ENCODE measurements at regions not wholly inside any gene's neighbourhood (a gene's known extent, or its start where the extent isn't known, plus 50 kb on each side); places are given as distances from the start of the nearest gene placed in this dataset.

DNA sequence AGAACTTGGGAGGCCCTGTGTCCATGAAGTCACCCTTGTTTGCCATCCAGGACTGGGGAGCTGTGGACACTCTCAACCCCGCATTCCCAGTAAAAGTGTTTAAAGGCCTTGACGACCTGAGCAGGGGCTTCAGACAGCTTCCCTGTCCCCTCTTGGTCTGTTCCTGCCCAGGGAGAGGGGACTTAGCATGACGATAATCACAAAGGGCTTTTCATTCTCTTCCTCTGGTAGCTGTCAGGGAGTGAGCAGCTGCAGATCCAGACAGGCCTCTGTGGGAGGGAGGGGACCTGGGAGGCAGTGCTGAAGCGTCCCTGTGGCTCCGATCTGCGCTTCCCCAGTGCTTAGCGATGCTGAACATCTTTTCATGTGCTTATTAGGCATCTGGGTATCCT is 77.8 kb upstream of the HS6ST1 start:
- TF ChIP-seq POLR2AphosphoS5 (IDR thresholded peaks at IDR 0.05; ENCODE audit: low read depth) (no peak), GABPA (IDR thresholded peaks at IDR 0.05; ENCODE audit: low read depth) (no peak), SPI1 (IDR thresholded peaks at IDR 0.05; ENCODE audit: borderline replicate concordance, low read depth) (no peak)
- TF ChIP-seq, protein P1, sequence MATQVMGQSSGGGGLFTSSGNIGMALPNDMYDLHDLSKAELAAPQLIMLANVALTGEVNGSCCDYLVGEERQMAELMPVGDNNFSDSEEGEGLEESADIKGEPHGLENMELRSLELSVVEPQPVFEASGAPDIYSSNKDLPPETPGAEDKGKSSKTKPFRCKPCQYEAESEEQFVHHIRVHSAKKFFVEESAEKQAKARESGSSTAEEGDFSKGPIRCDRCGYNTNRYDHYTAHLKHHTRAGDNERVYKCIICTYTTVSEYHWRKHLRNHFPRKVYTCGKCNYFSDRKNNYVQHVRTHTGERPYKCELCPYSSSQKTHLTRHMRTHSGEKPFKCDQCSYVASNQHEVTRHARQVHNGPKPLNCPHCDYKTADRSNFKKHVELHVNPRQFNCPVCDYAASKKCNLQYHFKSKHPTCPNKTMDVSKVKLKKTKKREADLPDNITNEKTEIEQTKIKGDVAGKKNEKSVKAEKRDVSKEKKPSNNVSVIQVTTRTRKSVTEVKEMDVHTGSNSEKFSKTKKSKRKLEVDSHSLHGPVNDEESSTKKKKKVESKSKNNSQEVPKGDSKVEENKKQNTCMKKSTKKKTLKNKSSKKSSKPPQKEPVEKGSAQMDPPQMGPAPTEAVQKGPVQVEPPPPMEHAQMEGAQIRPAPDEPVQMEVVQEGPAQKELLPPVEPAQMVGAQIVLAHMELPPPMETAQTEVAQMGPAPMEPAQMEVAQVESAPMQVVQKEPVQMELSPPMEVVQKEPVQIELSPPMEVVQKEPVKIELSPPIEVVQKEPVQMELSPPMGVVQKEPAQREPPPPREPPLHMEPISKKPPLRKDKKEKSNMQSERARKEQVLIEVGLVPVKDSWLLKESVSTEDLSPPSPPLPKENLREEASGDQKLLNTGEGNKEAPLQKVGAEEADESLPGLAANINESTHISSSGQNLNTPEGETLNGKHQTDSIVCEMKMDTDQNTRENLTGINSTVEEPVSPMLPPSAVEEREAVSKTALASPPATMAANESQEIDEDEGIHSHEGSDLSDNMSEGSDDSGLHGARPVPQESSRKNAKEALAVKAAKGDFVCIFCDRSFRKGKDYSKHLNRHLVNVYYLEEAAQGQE (IDR thresholded peaks at IDR 0.05; ENCODE audit: insufficient replicate concordance, low read depth): no peak
- TF ChIP-seq, protein P2, sequence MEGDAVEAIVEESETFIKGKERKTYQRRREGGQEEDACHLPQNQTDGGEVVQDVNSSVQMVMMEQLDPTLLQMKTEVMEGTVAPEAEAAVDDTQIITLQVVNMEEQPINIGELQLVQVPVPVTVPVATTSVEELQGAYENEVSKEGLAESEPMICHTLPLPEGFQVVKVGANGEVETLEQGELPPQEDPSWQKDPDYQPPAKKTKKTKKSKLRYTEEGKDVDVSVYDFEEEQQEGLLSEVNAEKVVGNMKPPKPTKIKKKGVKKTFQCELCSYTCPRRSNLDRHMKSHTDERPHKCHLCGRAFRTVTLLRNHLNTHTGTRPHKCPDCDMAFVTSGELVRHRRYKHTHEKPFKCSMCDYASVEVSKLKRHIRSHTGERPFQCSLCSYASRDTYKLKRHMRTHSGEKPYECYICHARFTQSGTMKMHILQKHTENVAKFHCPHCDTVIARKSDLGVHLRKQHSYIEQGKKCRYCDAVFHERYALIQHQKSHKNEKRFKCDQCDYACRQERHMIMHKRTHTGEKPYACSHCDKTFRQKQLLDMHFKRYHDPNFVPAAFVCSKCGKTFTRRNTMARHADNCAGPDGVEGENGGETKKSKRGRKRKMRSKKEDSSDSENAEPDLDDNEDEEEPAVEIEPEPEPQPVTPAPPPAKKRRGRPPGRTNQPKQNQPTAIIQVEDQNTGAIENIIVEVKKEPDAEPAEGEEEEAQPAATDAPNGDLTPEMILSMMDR (IDR thresholded peaks at IDR 0.05; ENCODE audit: insufficient read depth, low read length): no peak
- Histone ChIP-seq H3K4me3 (replicated peaks; ENCODE audit: insufficient read depth, low read length) (no peak overlapping the region), H3K27ac (replicated peaks) (no peak overlapping the region), H3K27me3 (ENCODE audit: insufficient read depth, poor library complexity, severe bottlenecking) (no peaks in the 10 kb centered on the region)
- DNase-seq (ENCODE audit: low read depth in 1 of 2, low spot score in 1 of 2): no peak

DNA sequence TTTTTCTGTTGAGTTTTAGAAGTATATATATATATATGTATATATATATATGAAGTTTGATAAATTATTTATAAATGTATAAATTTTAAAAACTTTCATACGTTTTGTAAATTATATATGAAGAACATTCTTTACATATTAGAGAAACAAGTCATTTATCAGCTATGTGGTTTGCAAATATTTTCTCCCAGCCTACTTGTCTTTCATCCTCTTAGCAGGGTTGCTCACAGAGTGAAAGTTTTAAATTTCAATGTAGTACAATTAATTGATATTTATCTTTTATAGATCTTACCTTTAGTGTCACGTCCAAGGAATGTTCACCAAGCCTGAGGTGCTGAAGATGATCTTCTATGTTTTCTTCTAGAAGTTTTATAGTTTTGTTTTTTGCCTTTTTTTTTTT is 78.3 kb upstream of the HS6ST1 start:
- H3K27me3 ChIP-seq (ENCODE audit: insufficient read depth, poor library complexity, severe bottlenecking): no peaks in the 10 kb centered on the region
- no peak overlapping the region for H3K27ac ChIP-seq (replicated peaks)
- H3K4me3 ChIP-seq (replicated peaks; ENCODE audit: insufficient read depth, low read length): no peak overlapping the region
- DNase-seq (ENCODE audit: low read depth in 1 of 2, low spot score in 1 of 2): no peak
- TF ChIP-seq POLR2AphosphoS5 (IDR thresholded peaks at IDR 0.05; ENCODE audit: low read depth) (no peak), GABPA (IDR thresholded peaks at IDR 0.05; ENCODE audit: low read depth) (no peak), SPI1 (IDR thresholded peaks at IDR 0.05; ENCODE audit: borderline replicate concordance, low read depth) (no peak)
- TF ChIP-seq, protein P2 (IDR thresholded peaks at IDR 0.05; ENCODE audit: insufficient read depth, low read length): no peak
- TF ChIP-seq, protein P1 (IDR thresholded peaks at IDR 0.05; ENCODE audit: insufficient replicate concordance, low read depth): no peak

DNA sequence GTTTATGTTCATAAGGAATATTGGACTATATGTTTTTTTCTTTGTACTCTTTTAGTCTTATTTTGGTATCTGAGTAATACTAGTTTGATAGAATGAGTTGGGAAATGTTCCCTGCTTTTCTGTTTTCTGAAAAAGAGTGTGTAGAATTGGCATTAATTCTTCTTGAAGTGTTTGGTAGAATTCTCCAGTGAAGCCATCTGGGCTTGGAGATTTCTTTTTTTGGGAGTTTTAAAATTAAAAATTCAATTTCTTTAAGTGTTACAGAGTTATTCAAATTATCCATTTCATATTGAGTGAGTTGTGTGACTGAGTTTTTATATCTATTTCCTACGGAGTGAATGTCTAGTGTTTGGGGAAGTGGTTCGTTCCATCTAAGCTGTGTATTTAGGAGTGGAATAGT is 80.6 kb upstream of the HS6ST1 start:
- Histone ChIP-seq H3K27ac (replicated peaks) (no peak overlapping the region), H3K4me3 (replicated peaks; ENCODE audit: insufficient read depth, low read length) (no peak overlapping the region), H3K27me3 (ENCODE audit: insufficient read depth, poor library complexity, severe bottlenecking) (no peaks in the 10 kb centered on the region)
- DNase-seq (ENCODE audit: low read depth in 1 of 2, low spot score in 1 of 2): no peak
- no peak for TF ChIP-seq POLR2AphosphoS5 (IDR thresholded peaks at IDR 0.05; ENCODE audit: low read depth)
- no peak for TF ChIP-seq SPI1 (IDR thresholded peaks at IDR 0.05; ENCODE audit: borderline replicate concordance, low read depth)
- TF ChIP-seq, protein P2 (IDR thresholded peaks at IDR 0.05; ENCODE audit: insufficient read depth, low read length): no peak
- TF ChIP-seq, protein P1 (IDR thresholded peaks at IDR 0.05; ENCODE audit: insufficient replicate concordance, low read depth): no peak
- TF ChIP-seq GABPA (IDR thresholded peaks at IDR 0.05; ENCODE audit: low read depth): no peak

All from HL-60 (cell line).